ENCODE measurements at regions not wholly inside any gene's neighbourhood (a gene's known extent, or its start where the extent isn't known, plus 50 kb on each side); places are given as distances from the start of the nearest gene placed in this dataset.

DNA sequence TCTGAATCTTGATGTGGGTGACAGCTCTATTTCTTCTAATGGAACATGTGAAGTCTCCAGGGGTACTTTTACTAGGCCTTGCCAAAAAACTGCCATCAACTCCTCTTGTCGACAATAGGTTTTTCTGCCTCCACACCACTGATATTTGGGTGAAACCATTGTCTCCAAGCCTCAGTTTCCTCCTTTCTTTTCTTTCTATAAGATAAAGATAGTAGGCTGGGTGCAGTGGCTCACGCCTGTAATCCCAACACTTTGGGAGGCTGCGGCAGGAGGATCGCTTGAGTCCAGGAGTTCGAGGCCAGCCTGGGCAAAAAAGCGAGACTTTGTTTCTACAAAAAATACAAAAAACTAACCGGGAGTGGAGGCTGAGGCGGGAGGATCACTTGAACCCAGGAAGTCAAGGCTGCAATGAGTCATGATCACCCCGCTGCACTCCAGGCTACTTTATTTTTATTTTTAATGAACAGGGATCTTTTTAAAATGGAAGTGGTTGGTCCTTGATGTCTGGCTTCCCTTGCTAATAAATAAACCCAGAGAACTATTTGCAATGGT, 159.9 kb upstream of the TNFAIP3 start:
- Histone ChIP-seq H3K4me1 (peaks cover 13% of the 10 kb centered on the region), H3K27ac (peak overlapping the region; percentile 3), H3K27me3 (ENCODE audit: low read depth) (no peaks in the 10 kb centered on the region), H3K4me3 (no peak overlapping the region), H3K36me3 (no peaks in the 10 kb centered on the region), H3K9me3 (no peaks in the 10 kb centered on the region)
- ATAC-seq (no peak), DNase-seq (no peak)
- intact Hi-C loops (cut with DNase I): loop anchor here (10.0 kb wide), 1 partner anchor 238 kb away; no protein-coding TSS in a partner anchor
- TF ChIP-seq, protein P1, sequence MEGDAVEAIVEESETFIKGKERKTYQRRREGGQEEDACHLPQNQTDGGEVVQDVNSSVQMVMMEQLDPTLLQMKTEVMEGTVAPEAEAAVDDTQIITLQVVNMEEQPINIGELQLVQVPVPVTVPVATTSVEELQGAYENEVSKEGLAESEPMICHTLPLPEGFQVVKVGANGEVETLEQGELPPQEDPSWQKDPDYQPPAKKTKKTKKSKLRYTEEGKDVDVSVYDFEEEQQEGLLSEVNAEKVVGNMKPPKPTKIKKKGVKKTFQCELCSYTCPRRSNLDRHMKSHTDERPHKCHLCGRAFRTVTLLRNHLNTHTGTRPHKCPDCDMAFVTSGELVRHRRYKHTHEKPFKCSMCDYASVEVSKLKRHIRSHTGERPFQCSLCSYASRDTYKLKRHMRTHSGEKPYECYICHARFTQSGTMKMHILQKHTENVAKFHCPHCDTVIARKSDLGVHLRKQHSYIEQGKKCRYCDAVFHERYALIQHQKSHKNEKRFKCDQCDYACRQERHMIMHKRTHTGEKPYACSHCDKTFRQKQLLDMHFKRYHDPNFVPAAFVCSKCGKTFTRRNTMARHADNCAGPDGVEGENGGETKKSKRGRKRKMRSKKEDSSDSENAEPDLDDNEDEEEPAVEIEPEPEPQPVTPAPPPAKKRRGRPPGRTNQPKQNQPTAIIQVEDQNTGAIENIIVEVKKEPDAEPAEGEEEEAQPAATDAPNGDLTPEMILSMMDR (IDR thresholded peaks at IDR 0.05): no peak

DNA sequence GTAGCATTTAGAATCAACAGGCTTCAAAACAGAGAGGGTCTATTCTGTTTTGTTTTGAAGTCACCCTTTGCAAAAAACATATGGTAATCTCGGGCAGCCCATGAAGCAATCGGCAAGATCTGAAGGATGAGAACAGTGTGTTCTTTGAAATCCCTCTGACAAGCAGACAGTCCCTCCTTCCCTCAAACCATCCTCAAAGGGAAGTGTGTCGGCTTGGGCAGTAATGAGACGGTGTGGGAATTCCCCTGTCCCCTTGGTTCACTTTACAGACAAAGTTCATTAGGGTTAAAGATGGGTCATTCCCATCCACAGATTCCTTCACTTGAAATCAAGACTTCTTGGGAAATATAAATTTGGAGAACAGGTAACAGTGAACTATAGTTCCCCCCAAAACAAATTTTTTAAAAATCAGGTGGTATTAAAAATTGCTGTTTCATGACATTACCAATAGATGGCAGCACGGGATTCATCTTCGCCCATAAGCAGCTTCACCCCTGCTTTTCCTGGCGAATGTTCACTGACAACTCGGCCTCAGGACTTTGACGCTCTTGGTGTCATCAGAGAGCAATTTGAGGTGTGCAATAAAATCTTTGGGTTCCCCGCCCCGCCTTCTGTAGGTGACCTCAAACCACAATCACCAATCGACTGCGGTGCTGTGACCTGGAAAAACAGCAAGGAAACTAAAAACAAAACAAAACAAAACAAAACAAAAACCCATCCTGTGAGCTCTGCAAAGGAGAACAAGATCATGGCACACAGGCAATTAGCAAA, 159.3 kb upstream of the TNFAIP3 start:
- Histone ChIP-seq H3K9me3 (no peaks in the 10 kb centered on the region), H3K4me1 (peaks cover 13% of the 10 kb centered on the region), H3K27ac (peak overlapping the region; percentile 3), H3K36me3 (no peaks in the 10 kb centered on the region), H3K4me3 (peak overlapping the region; percentile 26), H3K27me3 (ENCODE audit: low read depth) (no peaks in the 10 kb centered on the region)
- intact Hi-C loops (cut with DNase I): loop anchor here (10.0 kb wide), 1 partner anchor 237 kb away; no protein-coding TSS in a partner anchor
- DNase-seq (peak; percentile 60), ATAC-seq (peak; percentile 80 to 84)
- TF ChIP-seq, protein P1 (IDR thresholded peaks at IDR 0.05): peak; percentile 71

DNA sequence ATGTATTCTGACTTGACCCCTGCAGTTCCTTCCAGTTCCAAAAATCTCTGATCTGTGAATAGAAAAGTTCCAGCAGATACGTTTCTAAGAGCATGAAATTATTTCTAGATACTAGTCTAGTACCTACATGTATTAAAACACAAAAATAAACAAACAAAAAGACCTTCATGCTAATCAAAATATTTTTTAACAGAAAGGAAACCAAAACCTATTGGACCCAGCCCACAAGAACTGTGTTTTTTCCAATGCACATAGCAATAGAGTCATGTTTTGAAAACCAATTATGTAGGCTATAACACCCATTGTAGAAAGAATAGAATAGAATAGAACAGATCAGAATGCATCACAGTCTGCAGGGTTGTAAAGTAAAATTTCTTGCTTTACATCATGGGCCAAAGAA, 158.6 kb upstream of the TNFAIP3 start:
- no peaks in the 10 kb centered on the region for H3K36me3 ChIP-seq
- intact Hi-C loops (cut with DNase I): loop anchor here (10.0 kb wide), 1 partner anchor 236 kb away; no protein-coding TSS in a partner anchor
- no peaks in the 10 kb centered on the region for H3K27me3 ChIP-seq (ENCODE audit: low read depth)
- ATAC-seq (no peak), DNase-seq (no peak)
- H3K27ac ChIP-seq: no peak overlapping the region
- TF ChIP-seq, protein P1 (IDR thresholded peaks at IDR 0.05): no peak
- peak overlapping the region; percentile 26 for H3K4me3 ChIP-seq
- H3K9me3 ChIP-seq: no peaks in the 10 kb centered on the region
- H3K4me1 ChIP-seq: peaks cover 13% of the 10 kb centered on the region

DNA sequence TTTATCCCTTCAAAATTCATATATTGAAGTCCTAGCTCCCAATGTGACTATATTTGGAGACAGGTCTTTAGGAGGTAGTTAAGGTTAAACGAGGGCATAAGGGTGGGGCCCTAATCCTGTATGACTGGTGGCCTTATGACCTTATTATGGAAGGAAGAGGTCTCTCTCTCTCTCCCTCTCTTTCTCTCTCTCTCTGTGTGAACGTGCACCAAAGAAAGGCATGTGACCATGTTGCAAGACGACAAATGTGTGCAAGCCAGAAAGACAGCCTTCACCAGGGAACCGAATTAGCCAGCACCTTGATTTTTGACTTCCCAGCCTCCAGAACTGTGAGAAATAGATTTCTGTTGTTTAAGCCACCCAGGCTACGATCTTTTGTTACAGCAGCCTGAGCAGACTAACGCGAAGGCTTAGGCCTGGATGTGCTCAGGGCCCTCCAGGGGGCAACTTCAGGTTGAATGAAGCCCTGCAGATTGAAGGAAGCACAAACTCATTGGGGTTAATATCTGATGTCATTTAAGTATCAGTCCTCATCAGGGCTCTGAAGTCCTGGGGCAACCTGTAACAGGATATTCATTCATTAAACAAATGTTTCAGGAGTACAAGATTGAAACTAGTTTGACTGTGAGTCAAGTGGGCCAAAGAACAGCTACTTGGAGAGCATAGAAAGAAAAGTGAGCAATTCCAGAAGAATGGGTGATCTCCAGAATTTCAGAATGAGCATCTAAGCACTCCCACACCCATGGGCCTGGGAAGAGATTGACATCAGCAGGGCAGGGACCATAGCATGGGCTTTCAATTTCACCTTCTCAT, 157.4 kb upstream of the TNFAIP3 start:
- Histone ChIP-seq H3K4me1 (peaks cover 13% of the 10 kb centered on the region), H3K27me3 (ENCODE audit: low read depth) (no peaks in the 10 kb centered on the region), H3K9me3 (no peaks in the 10 kb centered on the region), H3K36me3 (no peaks in the 10 kb centered on the region), H3K4me3 (no peak overlapping the region), H3K27ac (no peak overlapping the region)
- TF ChIP-seq, protein P1 (IDR thresholded peaks at IDR 0.05): no peak
- DNase-seq: no peak
- ATAC-seq: no peak
- intact Hi-C loops (cut with DNase I): loop anchor here (10.0 kb wide), 2 partner anchors 155 to 235 kb away; partner anchors contain the start of gene TNFAIP3

DNA sequence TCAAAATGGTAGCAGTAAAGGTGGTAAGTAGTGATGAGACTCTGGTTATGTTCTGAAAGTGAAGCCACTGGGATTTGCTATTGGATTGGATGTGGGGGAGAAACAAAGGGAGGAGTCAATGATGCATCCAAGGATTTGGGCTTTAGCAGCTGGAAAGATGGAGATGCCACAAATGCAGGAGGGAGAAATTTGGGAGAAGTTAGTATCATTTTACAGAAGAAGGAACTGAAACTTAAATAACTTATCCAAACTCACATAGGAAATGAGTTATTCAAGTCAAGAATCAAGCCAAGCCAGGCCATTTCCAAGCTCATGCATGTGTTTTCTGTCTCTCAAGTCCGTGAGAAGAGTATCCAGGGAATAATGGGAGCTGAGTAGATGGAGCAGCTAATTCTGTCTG, 155.1 kb upstream of the TNFAIP3 start:
- ATAC-seq: no peak
- TF ChIP-seq, protein P1 (IDR thresholded peaks at IDR 0.05): no peak
- intact Hi-C loops (cut with DNase I): loop anchor here (10.0 kb wide), 1 partner anchor 153 kb away; the partner anchor contains the start of gene TNFAIP3

More for the DNA sequence above, 155.1 kb upstream of the TNFAIP3 start:
- no peak overlapping the region for H3K27ac ChIP-seq
- H3K4me3 ChIP-seq: no peak overlapping the region
- DNase-seq: no peak
- H3K27me3 ChIP-seq (ENCODE audit: low read depth): no peaks in the 10 kb centered on the region
- no peaks in the 10 kb centered on the region for H3K36me3 ChIP-seq
- peaks cover 13% of the 10 kb centered on the region for H3K4me1 ChIP-seq
- no peaks in the 10 kb centered on the region for H3K9me3 ChIP-seq
